Inferior parietal cortex (tissue), 1 donor: ENCODE measurements at regions not wholly inside any gene's neighbourhood (a gene's known extent, or its start where the extent isn't known, plus 50 kb on each side); places are given as distances from the start of the nearest gene placed in this dataset.
"Not testable (repeated sequence)": the region's sequence is repeated elsewhere in the genome, so short reads cannot be mapped to it uniquely, and the experiment has no call there.

Source experiments
- DNase-seq: peaks from one replicate; pipeline ENCODE4 v3.0.0-alpha.2; 2016; ENCODE audit errors: extremely low spot score

- no peak for DNase-seq
Observed at GRCh38 chr5:19044311-19044710, 943.7 kb downstream of the CDH18 start.

DNA sequence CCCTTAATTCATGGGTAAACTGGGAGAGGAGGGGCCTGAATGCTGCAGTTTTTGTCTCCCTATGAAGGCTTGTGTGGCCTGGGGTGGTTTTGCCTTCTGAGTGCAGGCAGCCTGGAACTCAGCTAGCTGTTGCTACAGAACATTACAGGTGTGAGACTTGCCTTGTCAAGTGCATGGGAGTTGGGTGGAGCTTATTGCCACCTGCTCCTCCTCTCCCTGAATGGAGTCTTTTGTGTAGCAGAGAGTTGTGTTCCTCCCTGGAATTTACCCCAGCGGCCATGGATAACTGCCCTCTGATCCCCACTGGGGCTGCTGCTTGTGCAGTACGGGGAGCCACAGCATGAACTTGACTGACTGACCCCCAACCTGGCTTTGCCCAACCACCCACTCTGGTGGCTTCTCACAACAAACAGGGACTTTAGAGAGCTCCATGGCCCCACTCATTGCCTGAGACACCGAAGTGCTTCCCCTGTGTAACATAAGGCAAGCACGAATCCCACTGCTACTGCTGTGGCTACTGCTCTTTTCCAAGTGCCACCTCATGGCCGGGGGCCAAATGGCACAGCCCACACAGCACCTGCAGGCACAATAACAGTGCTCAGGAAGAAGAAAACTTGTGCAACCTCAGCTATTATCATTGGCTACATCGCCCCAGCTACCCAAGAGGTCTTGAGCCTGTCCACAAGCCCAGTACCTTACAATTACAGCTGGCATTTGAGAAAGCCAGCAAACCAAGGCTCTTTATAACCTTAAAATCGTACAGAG lies 942.9 kb downstream of the CDH18 start:
- no peak for DNase-seq

- DNase-seq, result no peak
Observed at GRCh38 chr5:19047277-19047676, 940.7 kb downstream of the CDH18 start.

- no peak for DNase-seq
Observed at GRCh38 chr5:19048726-19049125, 939.3 kb downstream of the CDH18 start.

DNA sequence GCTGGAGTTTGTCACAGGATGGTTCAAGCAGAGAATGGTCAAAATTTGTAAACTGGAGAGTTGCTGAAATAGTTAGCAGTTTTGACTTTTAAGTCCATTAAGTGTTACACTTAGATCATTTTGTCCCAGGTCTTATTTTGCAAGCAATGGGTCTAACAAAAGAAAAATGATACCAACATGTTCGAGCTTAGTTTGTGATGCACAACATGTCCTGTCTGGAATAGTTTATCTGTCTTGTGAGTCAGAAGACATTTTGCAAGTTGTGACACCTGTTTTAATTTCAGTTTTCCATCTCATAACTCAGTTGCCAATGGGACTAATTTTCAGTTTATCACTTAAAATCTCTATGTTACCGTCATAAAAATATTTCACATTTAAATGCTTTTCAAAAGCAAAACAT lies 929.8 kb downstream of the CDH18 start:
- DNase-seq, result no peak

DNA sequence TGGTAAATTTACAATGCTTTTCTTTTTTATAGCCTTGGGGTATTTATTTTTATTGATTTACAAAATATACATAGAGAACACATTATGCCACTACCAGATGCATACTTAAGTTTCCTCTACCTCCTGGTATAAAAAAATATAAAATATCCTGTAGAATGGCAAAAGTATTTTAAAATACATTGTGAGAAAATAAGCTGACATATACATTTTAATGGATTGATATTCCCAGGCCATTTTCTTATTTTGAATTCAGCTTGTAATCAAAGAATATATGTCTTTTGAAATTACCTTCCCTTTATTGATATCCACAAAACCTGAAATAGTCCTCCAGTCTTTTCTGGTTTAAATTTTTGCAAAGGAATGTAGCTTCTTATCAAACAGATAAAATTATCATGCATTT lies 923.9 kb downstream of the CDH18 start:
- no peak for DNase-seq

- no peak for DNase-seq
Observed at GRCh38 chr5:19067741-19068140, 920.3 kb downstream of the CDH18 start.

DNA sequence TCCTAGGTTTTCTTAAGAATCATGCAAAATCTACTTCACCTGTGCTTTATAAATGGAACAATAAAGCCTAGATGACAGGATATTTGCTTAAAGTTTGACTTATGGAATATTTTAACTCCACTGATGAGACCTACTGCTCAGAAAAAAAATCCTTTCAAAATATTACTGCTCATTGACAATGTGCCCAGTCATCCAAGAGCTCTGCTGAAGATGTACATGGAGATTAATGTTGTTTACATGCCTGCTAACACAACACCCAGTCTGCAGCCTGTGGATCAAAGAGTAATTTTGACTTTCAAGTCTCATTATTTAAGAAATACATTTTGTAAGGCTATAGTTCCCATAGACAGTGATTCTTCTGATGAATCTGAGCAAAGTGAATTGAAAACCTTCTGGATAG lies 889.6 kb downstream of the CDH18 start:
- DNase-seq, result no peak

- no peak for DNase-seq
Observed at GRCh38 chr5:19099195-19099594, 888.8 kb downstream of the CDH18 start.

GRCh38 chr5:19104948-19105347 lies 883.1 kb downstream of the CDH18 start:
- peak; percentile 20 for DNase-seq

- DNase-seq, result no peak
Observed at GRCh38 chr5:19122923-19123322, 865.1 kb downstream of the CDH18 start.

DNA sequence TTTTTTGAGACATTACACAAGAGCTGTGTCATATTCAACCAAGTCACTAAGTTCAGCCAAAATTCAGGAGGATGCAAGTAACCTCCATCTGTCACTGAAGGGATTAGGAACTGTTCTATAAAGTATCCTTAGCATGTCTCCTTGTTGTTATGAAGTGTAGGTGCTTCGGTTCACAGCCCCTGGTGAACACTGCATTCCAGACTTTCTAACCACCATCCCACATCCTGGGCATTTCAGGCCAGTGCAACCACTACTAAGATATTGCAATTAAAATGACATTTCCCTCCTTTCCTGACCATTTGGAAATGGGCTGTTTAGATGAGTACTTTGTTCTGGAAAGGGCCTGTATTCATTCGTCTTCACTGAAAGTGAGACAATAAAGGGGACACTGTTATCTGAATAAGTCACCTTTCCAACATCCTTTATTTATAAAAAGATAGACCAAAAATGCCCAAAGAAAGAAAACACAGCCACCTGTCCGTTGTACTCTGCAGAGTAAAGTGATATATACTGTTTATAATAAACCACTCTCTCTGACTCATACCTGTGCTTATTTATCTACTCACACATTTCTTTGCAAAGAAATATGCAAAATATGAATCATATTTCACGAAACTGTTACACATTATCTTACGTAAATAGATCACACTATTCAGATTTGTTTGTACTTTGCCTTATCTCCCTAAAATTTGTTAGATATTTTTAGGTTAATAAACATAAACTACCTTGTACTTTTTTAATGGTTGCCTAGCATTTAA lies 861.9 kb downstream of the CDH18 start:
- DNase-seq, result no peak

- no peak for DNase-seq
Observed at GRCh38 chr5:19140276-19140675, 847.7 kb downstream of the CDH18 start.

DNA sequence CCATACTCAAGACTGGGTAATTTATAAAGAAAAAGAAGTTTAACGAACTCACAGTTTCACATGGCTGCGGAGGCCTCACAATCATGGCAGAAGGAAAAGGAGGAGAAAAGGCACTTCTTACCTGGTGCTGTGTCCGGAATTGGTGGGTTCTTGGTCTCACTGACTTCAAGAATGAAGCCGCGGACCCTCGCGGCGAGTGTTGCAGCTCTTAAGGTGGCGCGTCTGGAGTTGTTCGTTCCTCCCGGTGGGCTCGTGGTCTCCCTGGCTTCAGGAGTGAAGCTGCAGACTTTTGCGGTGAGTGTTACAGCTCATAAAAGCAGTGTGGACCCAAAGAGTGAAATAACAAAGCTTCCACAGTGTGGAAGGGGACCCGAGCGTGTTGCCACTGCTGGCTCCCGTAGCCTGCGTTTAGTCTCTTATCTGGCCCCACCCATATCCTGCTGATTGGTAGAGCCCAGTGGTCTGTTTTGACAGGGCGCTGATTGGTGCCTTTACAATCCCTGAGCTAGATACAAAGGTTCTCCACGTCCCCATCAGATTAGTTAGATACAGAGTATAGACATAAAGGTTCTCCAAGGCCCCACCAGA lies 846.0 kb downstream of the CDH18 start:
- DNase-seq, result not testable (repeated sequence)

- DNase-seq, result not testable (repeated sequence)
Observed at GRCh38 chr5:19142713-19143414, 845.1 kb downstream of the CDH18 start.

- DNase-seq, result no peak
Observed at GRCh38 chr5:19143935-19144334, 844.1 kb downstream of the CDH18 start.

GRCh38 chr5:19169426-19169825 lies 818.6 kb downstream of the CDH18 start:
- DNase-seq, result no peak

DNA sequence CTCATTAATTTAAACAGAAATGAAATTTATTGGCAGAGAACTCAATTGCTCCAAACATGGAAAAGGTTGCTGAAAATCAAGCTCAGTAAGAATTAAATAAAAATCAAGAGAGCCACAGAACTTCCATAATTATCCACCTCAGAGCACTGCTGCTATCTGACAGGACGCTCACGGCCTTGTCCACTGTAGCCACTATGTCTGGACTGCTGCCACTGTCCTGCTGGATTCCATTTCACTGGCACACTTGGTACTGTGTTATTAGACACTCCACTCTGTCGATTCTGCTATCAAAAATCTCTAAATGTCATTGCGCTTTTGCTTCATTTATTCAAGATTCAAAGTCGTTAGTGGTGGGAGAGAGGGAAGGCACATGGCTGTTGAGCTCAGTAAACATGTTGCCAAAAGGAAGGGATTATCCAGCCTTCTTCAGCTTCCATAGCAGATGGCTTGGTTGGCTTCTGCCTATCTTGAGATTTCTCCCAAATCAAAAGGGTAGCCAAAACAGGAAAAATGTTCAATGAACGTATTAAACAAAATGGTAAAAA lies 815.0 kb downstream of the CDH18 start:
- DNase-seq, result no peak

DNA sequence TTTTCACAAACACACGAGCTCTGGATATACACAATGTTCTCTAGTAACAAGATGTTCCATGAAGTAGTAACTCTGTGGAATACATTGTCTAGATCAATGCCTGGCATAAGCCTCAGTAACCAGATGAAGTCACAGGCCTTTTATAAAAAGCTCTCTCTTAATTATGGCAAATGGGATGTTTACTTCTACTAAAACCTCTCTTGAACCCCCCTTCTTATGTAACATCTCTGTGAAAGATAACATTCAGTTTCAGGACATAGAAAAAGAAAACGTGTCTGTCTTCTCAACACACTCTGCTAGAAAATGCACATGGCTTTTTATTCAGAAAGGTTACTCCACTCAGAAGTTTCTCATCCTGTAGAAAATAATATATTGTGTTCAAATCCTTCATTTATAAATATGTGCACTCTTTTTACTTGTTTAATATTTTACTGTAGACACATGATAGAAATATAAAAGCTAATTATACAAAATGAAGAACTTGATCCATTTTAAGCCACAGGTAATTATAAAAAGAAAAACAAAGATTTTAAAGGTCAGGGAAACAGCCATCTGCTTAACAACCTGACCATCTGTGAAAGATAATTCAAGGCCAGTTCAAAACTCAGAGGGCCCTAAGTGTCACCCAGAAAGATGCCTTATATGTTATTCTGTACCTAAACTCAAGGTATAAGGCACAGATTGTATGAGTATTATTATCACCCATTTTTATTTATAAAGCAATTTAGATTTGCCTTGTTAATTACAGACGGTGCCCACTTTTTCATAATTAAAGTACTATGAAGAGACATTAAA lies 812.0 kb downstream of the CDH18 start:
- no peak for DNase-seq

DNA sequence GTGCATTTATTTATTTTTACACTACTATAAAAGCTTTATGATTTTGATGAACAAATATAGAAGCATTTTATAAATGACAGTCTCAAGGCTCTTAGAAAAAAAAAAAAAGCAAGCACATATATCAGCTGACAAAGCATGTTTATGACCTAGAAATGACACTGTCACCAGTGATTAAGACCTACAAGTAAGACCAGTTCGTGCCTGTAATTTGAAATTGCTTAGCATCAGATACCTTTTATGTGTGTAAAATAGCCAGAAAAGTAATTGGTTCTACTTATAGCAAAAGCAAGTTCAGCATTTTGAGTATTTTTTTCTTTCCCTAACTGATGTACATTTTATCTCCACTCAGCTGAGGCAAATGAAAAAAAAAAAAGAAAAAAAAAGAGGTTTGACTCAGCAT lies 808.4 kb downstream of the CDH18 start:
- no peak for DNase-seq

DNA sequence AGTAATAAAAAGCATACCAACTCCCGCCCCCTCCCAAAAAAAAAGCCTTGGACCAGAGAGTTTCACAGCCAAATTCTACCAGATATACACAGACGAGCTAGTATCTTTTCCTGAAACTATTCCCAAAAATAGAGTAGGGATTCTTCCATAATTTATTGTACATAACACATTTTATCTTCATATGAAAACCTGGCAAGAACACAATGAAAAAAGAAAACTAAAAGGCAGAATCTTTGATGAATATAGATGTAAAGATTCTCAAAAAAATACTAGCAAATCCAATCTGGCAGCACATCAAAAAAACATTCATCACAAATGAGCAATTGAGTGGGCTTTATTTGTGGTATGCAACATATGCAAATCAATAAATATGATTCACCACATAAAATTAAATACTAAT lies 798.8 kb downstream of the CDH18 start:
- DNase-seq, result no peak
